HepG2 (cell line): ENCODE measurements at regions not wholly inside any gene's neighbourhood (a gene's known extent, or its start where the extent isn't known, plus 50 kb on each side); places are given as distances from the start of the nearest gene placed in this dataset.

ENCODE experiments used
- JUN ChIP-seq: sonication (generic); formaldehyde crosslinking; IDR thresholded peaks from 2 replicates; pipeline ENCODE4 v1.4.0; 2020; ENCODE audit warnings: mild to moderate bottlenecking, missing genetic modification reagents
- TF ChIP-seq, protein P1 (sequence below): sonication (generic); formaldehyde crosslinking; IDR thresholded peaks from 2 replicates; pipeline ENCODE4 v1.8.1; 2023; ENCODE audit warnings: mild to moderate bottlenecking, inconsistent platforms, moderate library complexity, missing genetic modification reagents, borderline replicate concordance
- TF ChIP-seq, protein P2 (sequence below): sonication (generic); formaldehyde crosslinking; IDR thresholded peaks from 2 replicates; pipeline ENCODE4 v1.5.0; 2020; ENCODE audit warnings: mild to moderate bottlenecking, missing genetic modification reagents, moderate library complexity

GRCh38 chr17:68714676-68715075, 113.5 kb upstream of the FAM20A start:
- TF ChIP-seq, protein P1, sequence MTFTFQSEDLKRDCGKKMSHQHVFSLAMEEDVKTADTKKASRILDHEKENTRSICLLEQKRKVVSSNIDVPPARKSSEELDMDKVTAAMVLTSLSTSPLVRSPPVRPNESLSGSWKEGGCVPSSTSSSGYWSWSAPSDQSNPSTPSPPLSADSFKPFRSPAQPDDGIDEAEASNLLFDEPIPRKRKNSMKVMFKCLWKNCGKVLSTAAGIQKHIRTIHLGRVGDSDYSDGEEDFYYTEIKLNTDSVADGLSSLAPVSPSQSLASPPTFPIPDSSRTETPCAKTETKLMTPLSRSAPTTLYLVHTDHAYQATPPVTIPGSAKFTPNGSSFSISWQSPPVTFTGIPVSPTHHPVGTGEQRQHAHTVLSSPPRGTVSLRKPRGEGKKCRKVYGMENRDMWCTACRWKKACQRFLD (CRISPR knock-in tag): no peak
- TF ChIP-seq, protein P2, sequence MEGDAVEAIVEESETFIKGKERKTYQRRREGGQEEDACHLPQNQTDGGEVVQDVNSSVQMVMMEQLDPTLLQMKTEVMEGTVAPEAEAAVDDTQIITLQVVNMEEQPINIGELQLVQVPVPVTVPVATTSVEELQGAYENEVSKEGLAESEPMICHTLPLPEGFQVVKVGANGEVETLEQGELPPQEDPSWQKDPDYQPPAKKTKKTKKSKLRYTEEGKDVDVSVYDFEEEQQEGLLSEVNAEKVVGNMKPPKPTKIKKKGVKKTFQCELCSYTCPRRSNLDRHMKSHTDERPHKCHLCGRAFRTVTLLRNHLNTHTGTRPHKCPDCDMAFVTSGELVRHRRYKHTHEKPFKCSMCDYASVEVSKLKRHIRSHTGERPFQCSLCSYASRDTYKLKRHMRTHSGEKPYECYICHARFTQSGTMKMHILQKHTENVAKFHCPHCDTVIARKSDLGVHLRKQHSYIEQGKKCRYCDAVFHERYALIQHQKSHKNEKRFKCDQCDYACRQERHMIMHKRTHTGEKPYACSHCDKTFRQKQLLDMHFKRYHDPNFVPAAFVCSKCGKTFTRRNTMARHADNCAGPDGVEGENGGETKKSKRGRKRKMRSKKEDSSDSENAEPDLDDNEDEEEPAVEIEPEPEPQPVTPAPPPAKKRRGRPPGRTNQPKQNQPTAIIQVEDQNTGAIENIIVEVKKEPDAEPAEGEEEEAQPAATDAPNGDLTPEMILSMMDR (CRISPR knock-in tag): no peak
- no peak for TF ChIP-seq JUN (CRISPR knock-in tag)
